ENCODE measurements at regions not wholly inside any gene's neighbourhood (a gene's known extent, or its start where the extent isn't known, plus 50 kb on each side); places are given as distances from the start of the nearest gene placed in this dataset.

GRCh38 chr2:120552800-120553481, 182.7 kb upstream of the GLI2 start:
- DNase-seq: peak; percentile 42

- no peak for DNase-seq
Measured at GRCh38 chr2:120554625-120555032, 181.0 kb upstream of the GLI2 start.

GRCh38 chr2:120555092-120555491, 180.6 kb upstream of the GLI2 start:
- no peak for DNase-seq

- no peak for DNase-seq
Measured at GRCh38 chr2:120556911-120557310, 178.8 kb upstream of the GLI2 start.

GRCh38 chr2:120558847-120559246, 176.8 kb upstream of the GLI2 start:
- no peak for DNase-seq

GRCh38 chr2:120559401-120559800, 176.3 kb upstream of the GLI2 start:
- peak; percentile 100 for DNase-seq

- DNase-seq: no peak
Measured at GRCh38 chr2:120560330-120560729, 175.3 kb upstream of the GLI2 start.

GRCh38 chr2:120561379-120562035, 174.2 kb upstream of the GLI2 start:
- no peak for DNase-seq

GRCh38 chr2:120562218-120563005, 173.3 kb upstream of the GLI2 start:
- no peak for DNase-seq

- no peak for DNase-seq
Measured at GRCh38 chr2:120563616-120564015, 172.1 kb upstream of the GLI2 start.

GRCh38 chr2:120564213-120565094, 171.2 kb upstream of the GLI2 start:
- no peak for DNase-seq

GRCh38 chr2:120565095-120565460, 170.6 kb upstream of the GLI2 start:
- DNase-seq: no peak

GRCh38 chr2:120565929-120566328, 169.7 kb upstream of the GLI2 start:
- DNase-seq: no peak

GRCh38 chr2:120566331-120567035, 169.2 kb upstream of the GLI2 start:
- no peak for DNase-seq

- DNase-seq: no peak
Measured at GRCh38 chr2:120567128-120567527, 168.5 kb upstream of the GLI2 start.

GRCh38 chr2:120568089-120568974, 167.3 kb upstream of the GLI2 start:
- DNase-seq: no peak

- peak; percentile 50 for DNase-seq
Measured at GRCh38 chr2:120568975-120569268, 166.7 kb upstream of the GLI2 start.

- DNase-seq: no peak
Measured at GRCh38 chr2:120570001-120570400, 165.7 kb upstream of the GLI2 start.

GRCh38 chr2:120570546-120570945, 165.1 kb upstream of the GLI2 start:
- DNase-seq: no peak

- DNase-seq: no peak
Measured at GRCh38 chr2:120571015-120571728, 164.5 kb upstream of the GLI2 start.

GRCh38 chr2:120572226-120572625, 163.4 kb upstream of the GLI2 start:
- no peak for DNase-seq
